LNCAP (cell line): ENCODE measurements at regions not wholly inside any gene's neighbourhood (a gene's known extent, or its start where the extent isn't known, plus 50 kb on each side); places are given as distances from the start of the nearest gene placed in this dataset.

ENCODE experiments used
- TF ChIP-seq, protein P1 (sequence below): fragments of 450-650 bp; IDR thresholded peaks from 2 replicates; pipeline ENCODE4 v1.5.1; 2017; ENCODE audit warnings: mild to moderate bottlenecking

GRCh38 chr3:155029941-155030340, 50.2 kb upstream of the MME start:
- TF ChIP-seq, protein P1, sequence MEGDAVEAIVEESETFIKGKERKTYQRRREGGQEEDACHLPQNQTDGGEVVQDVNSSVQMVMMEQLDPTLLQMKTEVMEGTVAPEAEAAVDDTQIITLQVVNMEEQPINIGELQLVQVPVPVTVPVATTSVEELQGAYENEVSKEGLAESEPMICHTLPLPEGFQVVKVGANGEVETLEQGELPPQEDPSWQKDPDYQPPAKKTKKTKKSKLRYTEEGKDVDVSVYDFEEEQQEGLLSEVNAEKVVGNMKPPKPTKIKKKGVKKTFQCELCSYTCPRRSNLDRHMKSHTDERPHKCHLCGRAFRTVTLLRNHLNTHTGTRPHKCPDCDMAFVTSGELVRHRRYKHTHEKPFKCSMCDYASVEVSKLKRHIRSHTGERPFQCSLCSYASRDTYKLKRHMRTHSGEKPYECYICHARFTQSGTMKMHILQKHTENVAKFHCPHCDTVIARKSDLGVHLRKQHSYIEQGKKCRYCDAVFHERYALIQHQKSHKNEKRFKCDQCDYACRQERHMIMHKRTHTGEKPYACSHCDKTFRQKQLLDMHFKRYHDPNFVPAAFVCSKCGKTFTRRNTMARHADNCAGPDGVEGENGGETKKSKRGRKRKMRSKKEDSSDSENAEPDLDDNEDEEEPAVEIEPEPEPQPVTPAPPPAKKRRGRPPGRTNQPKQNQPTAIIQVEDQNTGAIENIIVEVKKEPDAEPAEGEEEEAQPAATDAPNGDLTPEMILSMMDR = no peak

GRCh38 chr3:155026999-155027591, 53.0 kb upstream of the MME start:
- TF ChIP-seq, protein P1 = no peak

DNA sequence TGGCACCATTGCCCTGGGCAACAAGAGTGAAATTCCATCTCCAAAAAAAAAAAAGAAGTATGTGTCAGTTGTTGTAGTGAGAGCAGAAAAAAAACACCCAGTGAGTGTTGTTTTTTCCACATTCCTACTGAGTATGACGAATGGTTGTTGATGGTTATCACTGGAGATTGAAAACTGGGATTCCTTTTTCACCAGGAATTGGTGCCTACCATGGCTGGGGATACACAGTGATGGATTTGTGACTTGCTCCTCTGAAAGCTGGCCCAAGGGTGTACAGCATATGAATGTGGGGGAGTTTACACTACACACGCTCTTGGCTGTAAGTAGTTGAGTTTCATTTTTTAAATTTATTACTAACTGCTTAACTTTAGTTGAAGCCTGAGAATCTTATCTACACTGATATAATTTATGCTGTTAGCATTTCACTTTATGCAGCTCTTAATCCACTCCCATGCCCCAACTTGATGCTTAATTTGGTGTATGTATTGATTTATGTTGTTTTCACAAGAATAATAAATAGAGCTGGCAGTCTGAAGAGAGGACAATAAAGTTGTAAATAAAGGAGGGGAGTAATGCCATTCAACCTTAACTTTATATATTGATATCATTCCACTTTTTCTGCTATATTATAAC, 56.0 kb upstream of the MME start:
- TF ChIP-seq, protein P1 = no peak

- TF ChIP-seq, protein P1 = no peak
Measured at GRCh38 chr3:155022896-155023295, 57.2 kb upstream of the MME start.

DNA sequence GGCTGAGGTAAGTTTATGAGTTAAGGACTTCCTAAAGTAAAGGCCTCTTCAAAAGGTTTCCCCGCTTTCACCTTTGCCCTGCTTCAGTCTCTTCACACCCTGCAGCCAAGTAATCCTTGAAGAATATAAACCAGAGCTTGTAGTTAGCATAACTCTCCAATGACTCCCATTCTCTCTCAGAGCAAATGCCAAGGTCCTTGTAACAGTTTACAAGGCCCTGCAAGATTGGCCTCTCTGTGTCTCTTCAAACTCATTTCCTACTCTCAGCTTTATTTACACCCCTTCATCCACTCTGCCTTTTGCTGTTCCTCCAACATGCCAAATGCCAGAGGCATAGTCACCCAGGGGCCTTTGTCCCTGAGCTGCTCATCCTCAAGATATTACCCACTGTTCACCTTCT, 60.5 kb upstream of the MME start:
- TF ChIP-seq, protein P1 = no peak

DNA sequence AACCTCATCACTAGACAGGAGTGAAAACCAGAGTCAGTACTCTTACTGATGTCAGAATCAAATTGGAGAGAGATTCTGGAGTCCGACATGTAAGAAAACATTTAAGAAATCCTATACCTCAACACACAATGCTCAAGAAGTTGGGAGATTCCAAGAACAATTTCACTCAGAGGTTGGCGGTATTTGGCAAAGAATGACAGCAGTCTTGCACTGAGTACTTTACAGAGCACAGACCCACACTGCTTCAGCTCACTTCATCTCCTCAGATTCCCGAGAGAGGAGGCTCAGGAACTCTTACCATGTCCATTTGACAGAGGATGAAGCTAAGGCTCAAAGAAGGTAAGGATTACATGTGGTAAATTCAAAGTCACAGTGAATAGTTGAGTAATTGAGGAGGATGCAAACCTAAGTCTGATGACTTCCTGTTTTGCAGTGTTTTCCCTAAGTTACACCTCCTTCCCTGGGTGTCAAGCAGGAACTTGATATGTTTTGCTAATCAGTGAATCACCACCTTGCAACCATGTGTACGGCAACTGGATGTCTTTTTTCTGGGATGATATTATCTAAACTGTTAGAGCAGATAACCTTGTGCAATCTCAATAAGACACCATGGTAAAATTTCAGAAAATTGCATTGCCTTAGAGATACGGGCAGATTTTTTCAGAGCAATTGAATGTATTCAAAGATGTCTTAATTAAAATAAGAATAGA, 61.3 kb upstream of the MME start:
- TF ChIP-seq, protein P1 = no peak

DNA sequence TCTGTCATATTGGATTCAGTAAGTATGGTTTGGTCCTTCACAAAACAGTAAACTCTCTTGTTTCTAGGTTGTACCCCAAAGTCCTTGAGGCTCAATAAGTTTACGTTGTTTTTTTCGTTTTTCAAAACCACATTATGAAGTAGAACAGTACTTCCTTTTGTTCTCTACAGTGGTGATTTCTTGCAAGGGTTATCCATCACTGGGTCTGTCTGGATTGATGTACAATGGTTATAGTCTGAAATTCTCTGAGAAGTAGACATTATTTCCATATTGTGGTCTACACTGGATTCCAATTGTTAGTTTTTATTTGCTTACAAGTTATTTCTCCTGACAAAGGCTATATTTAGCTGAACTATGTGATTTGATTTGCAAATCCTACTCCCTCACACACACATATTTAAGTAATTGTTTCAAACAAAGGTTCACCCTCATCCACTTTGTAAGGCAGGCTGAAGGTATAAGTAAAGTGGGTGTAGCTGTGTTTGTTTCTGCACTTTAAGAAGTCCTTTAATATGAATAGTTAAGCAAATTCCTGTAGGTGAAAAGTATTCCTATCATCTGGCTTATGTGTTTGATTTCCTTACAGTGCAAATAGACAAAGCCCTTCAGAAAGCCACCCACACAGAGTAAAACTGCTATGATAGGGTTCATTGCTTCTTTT, 64.2 kb upstream of the MME start:
- TF ChIP-seq, protein P1 = no peak
